ENCODE measurements at regions not wholly inside any gene's neighbourhood (a gene's known extent, or its start where the extent isn't known, plus 50 kb on each side); places are given as distances from the start of the nearest gene placed in this dataset.

DNA sequence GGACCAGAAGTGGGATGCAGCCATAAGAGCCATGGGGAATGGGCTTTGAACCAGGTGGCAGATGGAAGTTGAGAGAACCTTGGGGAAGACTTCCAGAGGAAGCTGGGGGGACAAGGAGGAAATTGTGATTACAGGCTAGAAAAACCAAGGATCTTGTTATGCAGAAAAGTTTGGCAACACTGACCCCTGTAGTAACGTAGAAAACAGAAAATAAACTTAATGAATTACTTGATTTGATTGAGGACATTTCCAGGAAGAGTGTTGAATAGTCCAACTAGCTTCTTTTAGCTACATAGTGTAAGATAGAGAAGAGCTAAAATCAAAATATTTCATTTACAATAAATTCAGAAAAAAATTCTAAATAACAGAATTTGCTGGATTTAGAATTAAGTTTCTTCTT lies 91.9 kb upstream of the GPC1 start:
- Histone ChIP-seq H3K4me3 (ENCODE audit: low read depth, low read length) (no peak overlapping the region), H3K27me3 (ENCODE audit: insufficient read depth, low read depth, severe bottlenecking) (no peaks in the 10 kb centered on the region), H3K27ac (no peak overlapping the region), H3K9me3 (ENCODE audit: severe bottlenecking) (no peaks in the 10 kb centered on the region), H3K36me3 (no peaks in the 10 kb centered on the region)
- TF ChIP-seq CTCF (IDR thresholded peaks at IDR 0.05; ENCODE audit: low read depth, low read length), result no peak
- DNase-seq, result no peak

GRCh38 chr2:240344904-240345303 lies 90.6 kb upstream of the GPC1 start:
- no peaks in the 10 kb centered on the region for H3K36me3 ChIP-seq
- peak; percentile 12; the same call in 1 of the 2 replicates for TF ChIP-seq CTCF (IDR thresholded peaks at IDR 0.05; ENCODE audit: low read depth, low read length)
- no peaks in the 10 kb centered on the region for H3K27me3 ChIP-seq (ENCODE audit: insufficient read depth, low read depth, severe bottlenecking)

GRCh38 chr2:240346015-240346752 lies 89.3 kb upstream of the GPC1 start:
- Histone ChIP-seq H3K27ac (no peak overlapping the region), H3K4me3 (ENCODE audit: low read depth, low read length) (no peak overlapping the region), H3K27me3 (ENCODE audit: insufficient read depth, low read depth, severe bottlenecking) (no peaks in the 10 kb centered on the region), H3K9me3 (ENCODE audit: severe bottlenecking) (no peaks in the 10 kb centered on the region), H3K36me3 (no peaks in the 10 kb centered on the region)
- no peak for DNase-seq
- TF ChIP-seq CTCF (IDR thresholded peaks at IDR 0.05; ENCODE audit: low read depth, low read length), result no peak

More at GRCh38 chr2:240344904-240345303, 90.6 kb upstream of the GPC1 start:
- Histone ChIP-seq H3K9me3 (ENCODE audit: severe bottlenecking) (no peaks in the 10 kb centered on the region), H3K4me3 (ENCODE audit: low read depth, low read length) (no peak overlapping the region), H3K27ac (no peak overlapping the region)
- DNase-seq, result no peak

- Histone ChIP-seq H3K36me3 (no peaks in the 10 kb centered on the region), H3K27me3 (ENCODE audit: insufficient read depth, low read depth, severe bottlenecking) (no peaks in the 10 kb centered on the region), H3K4me3 (ENCODE audit: low read depth, low read length) (no peak overlapping the region), H3K27ac (no peak overlapping the region), H3K9me3 (ENCODE audit: severe bottlenecking) (no peaks in the 10 kb centered on the region)
- TF ChIP-seq CTCF (IDR thresholded peaks at IDR 0.05; ENCODE audit: low read depth, low read length), result no peak
- DNase-seq, result no peak
Measured at GRCh38 chr2:240346753-240347372, 88.6 kb upstream of the GPC1 start.

DNA sequence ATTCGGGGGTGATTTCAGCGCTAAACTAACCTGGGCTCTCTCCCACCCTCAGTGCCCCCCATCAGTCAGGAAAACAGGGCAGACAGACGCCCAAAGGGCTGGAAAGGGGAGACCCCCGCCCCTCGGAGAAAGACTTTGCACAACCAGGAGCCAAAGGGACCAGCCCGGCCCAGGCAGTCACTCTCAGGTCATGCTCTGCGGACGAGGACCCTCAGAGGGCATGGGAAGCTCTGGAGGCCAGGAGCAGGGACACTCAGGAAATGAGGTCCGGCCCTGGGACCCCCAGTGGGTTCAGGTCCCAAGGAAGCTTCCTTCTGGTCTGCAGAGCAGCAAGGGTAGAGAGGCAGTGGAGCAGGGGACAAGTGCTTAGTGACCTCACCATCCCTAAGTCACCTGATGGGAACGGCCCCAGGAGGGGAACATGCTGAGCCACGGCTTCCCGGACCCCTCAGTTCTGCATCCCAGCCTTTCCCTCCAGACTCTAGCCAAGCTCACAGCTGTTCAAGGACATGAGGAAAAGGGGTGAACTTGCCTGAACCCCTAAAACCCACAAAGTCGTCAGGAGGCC lies 88.0 kb upstream of the GPC1 start:
- Histone ChIP-seq H3K27ac (no peak overlapping the region), H3K9me3 (ENCODE audit: severe bottlenecking) (no peaks in the 10 kb centered on the region), H3K27me3 (ENCODE audit: insufficient read depth, low read depth, severe bottlenecking) (no peaks in the 10 kb centered on the region), H3K36me3 (no peaks in the 10 kb centered on the region), H3K4me3 (ENCODE audit: low read depth, low read length) (no peak overlapping the region)
- DNase-seq, result no peak
- TF ChIP-seq CTCF (IDR thresholded peaks at IDR 0.05; ENCODE audit: low read depth, low read length), result no peak
